OCI-LY1 (cell line): ENCODE measurements at regions not wholly inside any gene's neighbourhood (a gene's known extent, or its start where the extent isn't known, plus 50 kb on each side); places are given as distances from the start of the nearest gene placed in this dataset.

Experiments used
- H2AFZ ChIP-seq: fragments of 200-600 bp; sonication (generic), shearing (Covaris generic); 2 replicates; pipeline ENCODE4 v1.6.0; 2014; ENCODE audit warnings: antibody characterized with exemption, mild to moderate bottlenecking, low read length
- H3F3A ChIP-seq: fragments of 200-600 bp; sonication (generic), shearing (Covaris generic); 2 replicates; pipeline ENCODE4 v1.6.0; 2014; ENCODE audit warnings: mild to moderate bottlenecking, antibody characterized with exemption, low read length, moderate library complexity; ENCODE audit not compliant: insufficient read depth
- H3K27ac ChIP-seq: fragments of 200-600 bp; sonication (generic); 2 replicates; pipeline ENCODE4 v1.5.1; 2014; ENCODE audit warnings: low read length, mixed run types, mild to moderate bottlenecking, low read depth; ENCODE audit not compliant: poor library complexity, severe bottlenecking
- H3K27me3 ChIP-seq: fragments of 200-600 bp; sonication (generic); 2 replicates; pipeline ENCODE4 v1.6.0; 2014; ENCODE audit warnings: antibody characterized with exemption, mild to moderate bottlenecking, low read length, moderate library complexity; ENCODE audit not compliant: insufficient read depth
- H3K36me3 ChIP-seq: fragments of 200-600 bp; sonication (generic); 2 replicates; pipeline ENCODE4 v1.6.1; 2014; ENCODE audit warnings: mild to moderate bottlenecking, antibody characterized with exemption, low read length, moderate library complexity, mixed read lengths; ENCODE audit not compliant: insufficient read depth
- H3K4me1 ChIP-seq: fragments of 200-600 bp; sonication (generic); 2 replicates; pipeline ENCODE4 v1.5.1; 2014; ENCODE audit warnings: mild to moderate bottlenecking, low read length, moderate library complexity; ENCODE audit not compliant: insufficient read depth, severe bottlenecking
- H3K4me2 ChIP-seq: fragments of 200-600 bp; sonication (generic), shearing (Covaris generic); 2 replicates; pipeline ENCODE4 v1.6.1; 2014; ENCODE audit warnings: low read length
- H3K4me3 ChIP-seq: fragments of 200-600 bp; sonication (generic); 2 replicates; pipeline ENCODE4 v1.5.1; 2014; ENCODE audit warnings: low read length, low read depth, mild to moderate bottlenecking, mixed read lengths; ENCODE audit not compliant: poor library complexity, severe bottlenecking
- H3K79me2 ChIP-seq: fragments of 200-600 bp; shearing (Covaris generic); 2 replicates; pipeline ENCODE4 v1.6.1; 2016; ENCODE audit warnings: mixed run types, low read length, mixed read lengths; ENCODE audit not compliant: insufficient read depth
- H3K9ac ChIP-seq: fragments of 200-600 bp; sonication (generic), shearing (Covaris generic); 2 replicates; pipeline ENCODE4 v1.6.1; 2014; ENCODE audit warnings: mild to moderate bottlenecking, low read length, mixed read lengths
- H3K9me2 ChIP-seq: fragments of 200-600 bp; sonication (generic), shearing (Covaris generic); 2 replicates; pipeline ENCODE4 v1.6.1; 2014; ENCODE audit warnings: low read depth, mild to moderate bottlenecking, low read length, mixed read lengths
- H3K9me3 ChIP-seq: fragments of 200-600 bp; shearing (Covaris generic); 2 replicates; pipeline ENCODE4 v1.6.1; 2014; ENCODE audit warnings: low read length, mixed read lengths
- H4K20me1 ChIP-seq: fragments of 200-600 bp; sonication (generic), shearing (Covaris generic); 2 replicates; pipeline ENCODE4 v1.6.0; 2016; ENCODE audit warnings: mild to moderate bottlenecking, low read length; ENCODE audit not compliant: insufficient read depth
- CTCF ChIP-seq: fragments of 200-600 bp; sonication (generic), shearing (Covaris generic); IDR thresholded peaks from 2 replicates; pipeline ENCODE4 v1.5.1; 2017; ENCODE audit warnings: mild to moderate bottlenecking, antibody characterized with exemption, low read length, moderate library complexity, mixed read lengths
- EZH2 ChIP-seq: fragments of 200-600 bp; sonication (generic), shearing (Covaris generic); IDR thresholded peaks from 2 replicates; pipeline ENCODE4 v1.8.0; 2017; ENCODE audit warnings: borderline replicate concordance, mixed run types, mild to moderate bottlenecking, antibody characterized with exemption, low read length, moderate library complexity, mixed read lengths

- H3K79me2 ChIP-seq = no peaks in the 10 kb centered on the region
- no peaks in the 10 kb centered on the region for H3K9me3 ChIP-seq
- no peak overlapping the region for H3K4me2 ChIP-seq
- H2AFZ ChIP-seq = no peak overlapping the region
- H3K9me2 ChIP-seq = no peaks in the 10 kb centered on the region
- H3K27ac ChIP-seq = no peak overlapping the region
- H4K20me1 ChIP-seq = no peaks in the 10 kb centered on the region
- H3K4me1 ChIP-seq = no peaks in the 10 kb centered on the region
- H3F3A ChIP-seq = no peaks in the 10 kb centered on the region
- no peak overlapping the region for H3K9ac ChIP-seq
- H3K4me3 ChIP-seq = no peak overlapping the region
- H3K36me3 ChIP-seq = no peaks in the 10 kb centered on the region
- TF ChIP-seq CTCF (no peak), EZH2 (no peak)
- no peaks in the 10 kb centered on the region for H3K27me3 ChIP-seq
Observed at GRCh38 chr7:142320883-142321282, 63.0 kb upstream of the PRSS58 start.

- Histone ChIP-seq H4K20me1 (no peaks in the 10 kb centered on the region), H3K27ac (no peak overlapping the region), H3K9me2 (no peaks in the 10 kb centered on the region), H3K27me3 (no peaks in the 10 kb centered on the region), H3K79me2 (no peaks in the 10 kb centered on the region), H3K9ac (no peak overlapping the region), H2AFZ (no peak overlapping the region), H3K4me1 (no peaks in the 10 kb centered on the region), H3K4me2 (no peak overlapping the region), H3F3A (no peaks in the 10 kb centered on the region), H3K36me3 (no peaks in the 10 kb centered on the region), H3K9me3 (no peaks in the 10 kb centered on the region), H3K4me3 (no peak overlapping the region)
- TF ChIP-seq EZH2 (no peak), CTCF (peak; percentile 75)
Observed at GRCh38 chr7:142319970-142320369, 62.1 kb upstream of the PRSS58 start.

GRCh38 chr7:142314281-142314680, 56.4 kb upstream of the PRSS58 start:
- Histone ChIP-seq H3K27me3 (peaks cover 6% of the 10 kb centered on the region; the same call in 1 of the 2 replicates), H3K79me2 (no peaks in the 10 kb centered on the region), H3K27ac (no peak overlapping the region), H3K4me1 (no peaks in the 10 kb centered on the region), H3F3A (no peaks in the 10 kb centered on the region), H3K4me2 (no peak overlapping the region), H2AFZ (no peak overlapping the region), H4K20me1 (no peaks in the 10 kb centered on the region), H3K9me3 (no peaks in the 10 kb centered on the region), H3K9me2 (no peaks in the 10 kb centered on the region), H3K36me3 (no peaks in the 10 kb centered on the region), H3K4me3 (no peak overlapping the region), H3K9ac (no peak overlapping the region)
- TF ChIP-seq EZH2 = no peak
- no peak for TF ChIP-seq CTCF
